ENCODE measurements at regions not wholly inside any gene's neighbourhood (a gene's known extent, or its start where the extent isn't known, plus 50 kb on each side); places are given as distances from the start of the nearest gene placed in this dataset.

DNA sequence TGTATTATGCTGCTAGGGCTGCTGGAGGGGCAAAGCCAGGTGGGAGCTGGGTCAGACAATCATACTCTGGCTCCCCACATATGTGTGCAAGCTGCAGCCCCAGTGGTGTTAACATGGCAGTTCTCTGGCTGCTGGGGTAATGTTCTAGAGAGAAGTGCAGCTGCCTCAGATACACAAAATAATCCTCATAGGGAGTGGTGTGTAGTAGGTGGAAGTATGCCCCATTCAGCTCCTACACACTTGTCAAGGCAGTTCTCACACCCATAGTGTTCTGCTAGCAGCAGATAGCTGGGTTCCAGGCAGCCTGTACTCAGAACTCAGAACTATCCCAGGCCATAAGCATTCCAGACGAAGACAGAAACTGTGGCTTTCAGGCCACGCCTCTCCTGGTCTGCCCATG lies 87.9 kb upstream of the NT5C1B start:
- H3K36me3 ChIP-seq, result no peaks in the 10 kb centered on the region
- H3K4me3 ChIP-seq (replicated peaks in 1 of 3), result no peak overlapping the region
- intact Hi-C loops (cut with DNase I), result no loop called here
- H3K4me1 ChIP-seq, result no peaks in the 10 kb centered on the region
- 63 to 84% methylated on average over 1 to 2 of the region's 2 CpGs for WGBS, 2 donors
- H3K27me3 ChIP-seq, result no peaks in the 10 kb centered on the region
- DNase-seq, result no peak
- TF ChIP-seq POLR2A (IDR thresholded peaks at IDR 0.05), result no peak
- TF ChIP-seq, protein P1, sequence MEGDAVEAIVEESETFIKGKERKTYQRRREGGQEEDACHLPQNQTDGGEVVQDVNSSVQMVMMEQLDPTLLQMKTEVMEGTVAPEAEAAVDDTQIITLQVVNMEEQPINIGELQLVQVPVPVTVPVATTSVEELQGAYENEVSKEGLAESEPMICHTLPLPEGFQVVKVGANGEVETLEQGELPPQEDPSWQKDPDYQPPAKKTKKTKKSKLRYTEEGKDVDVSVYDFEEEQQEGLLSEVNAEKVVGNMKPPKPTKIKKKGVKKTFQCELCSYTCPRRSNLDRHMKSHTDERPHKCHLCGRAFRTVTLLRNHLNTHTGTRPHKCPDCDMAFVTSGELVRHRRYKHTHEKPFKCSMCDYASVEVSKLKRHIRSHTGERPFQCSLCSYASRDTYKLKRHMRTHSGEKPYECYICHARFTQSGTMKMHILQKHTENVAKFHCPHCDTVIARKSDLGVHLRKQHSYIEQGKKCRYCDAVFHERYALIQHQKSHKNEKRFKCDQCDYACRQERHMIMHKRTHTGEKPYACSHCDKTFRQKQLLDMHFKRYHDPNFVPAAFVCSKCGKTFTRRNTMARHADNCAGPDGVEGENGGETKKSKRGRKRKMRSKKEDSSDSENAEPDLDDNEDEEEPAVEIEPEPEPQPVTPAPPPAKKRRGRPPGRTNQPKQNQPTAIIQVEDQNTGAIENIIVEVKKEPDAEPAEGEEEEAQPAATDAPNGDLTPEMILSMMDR (IDR thresholded peaks at IDR 0.05), result no peak
- H3K27ac ChIP-seq, result no peak overlapping the region
- H3K9me3 ChIP-seq, result no peaks in the 10 kb centered on the region

DNA sequence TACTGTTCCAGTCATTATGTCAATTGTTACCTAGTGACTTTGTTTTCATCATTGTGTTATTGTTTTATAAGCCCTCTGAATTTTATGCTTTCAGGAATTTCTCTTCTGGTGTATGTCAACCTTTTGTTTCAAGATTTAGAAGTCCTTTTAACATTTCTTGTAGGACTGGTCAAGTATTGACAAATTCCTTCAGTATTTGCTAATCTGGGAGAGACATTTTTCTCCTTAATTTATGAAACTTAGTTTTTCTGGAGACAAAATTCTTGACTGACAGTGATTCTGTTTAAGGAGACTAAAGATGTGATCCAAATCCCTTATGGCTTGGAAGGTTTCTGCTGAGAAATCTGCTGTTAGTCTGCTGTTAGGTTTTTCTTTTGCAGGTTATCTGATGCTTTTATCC lies 84.9 kb upstream of the NT5C1B start:
- TF ChIP-seq POLR2A (IDR thresholded peaks at IDR 0.05), result no peak
- TF ChIP-seq, protein P1 (IDR thresholded peaks at IDR 0.05), result no peak
- no peak for DNase-seq
- Histone ChIP-seq H3K4me1 (no peaks in the 10 kb centered on the region), H3K4me3 (replicated peaks in 1 of 3) (no peak overlapping the region), H3K36me3 (no peaks in the 10 kb centered on the region), H3K27ac (no peak overlapping the region), H3K27me3 (no peaks in the 10 kb centered on the region), H3K9me3 (no peaks in the 10 kb centered on the region)
- intact Hi-C loops (cut with DNase I), result no loop called here

DNA sequence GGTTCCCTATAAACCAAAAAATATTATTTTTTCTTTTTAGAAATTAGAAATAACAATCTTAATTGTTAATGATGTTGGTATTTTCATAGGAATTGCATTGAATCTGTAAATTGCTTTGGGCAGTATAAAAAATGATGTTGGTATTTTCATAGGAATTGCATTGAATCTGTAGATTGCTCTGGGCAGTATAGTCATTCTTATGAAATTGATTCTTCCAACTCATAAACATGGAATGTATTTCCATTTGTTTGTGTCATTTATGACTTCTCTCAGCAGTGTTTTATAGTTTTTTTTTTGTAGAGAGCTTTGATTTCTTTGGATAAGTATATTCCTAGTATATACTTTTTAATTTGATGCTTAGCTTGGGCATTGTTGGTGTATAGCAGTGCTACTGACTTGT lies 82.0 kb upstream of the NT5C1B start:
- Histone ChIP-seq H3K4me3 (replicated peaks in 1 of 3) (no peak overlapping the region), H3K4me1 (no peaks in the 10 kb centered on the region), H3K27me3 (no peaks in the 10 kb centered on the region), H3K27ac (no peak overlapping the region), H3K9me3 (no peaks in the 10 kb centered on the region), H3K36me3 (no peaks in the 10 kb centered on the region)
- no peak for DNase-seq
- intact Hi-C loops (cut with DNase I), result no loop called here
- TF ChIP-seq, protein P1 (IDR thresholded peaks at IDR 0.05), result no peak
- TF ChIP-seq POLR2A (IDR thresholded peaks at IDR 0.05), result no peak

DNA sequence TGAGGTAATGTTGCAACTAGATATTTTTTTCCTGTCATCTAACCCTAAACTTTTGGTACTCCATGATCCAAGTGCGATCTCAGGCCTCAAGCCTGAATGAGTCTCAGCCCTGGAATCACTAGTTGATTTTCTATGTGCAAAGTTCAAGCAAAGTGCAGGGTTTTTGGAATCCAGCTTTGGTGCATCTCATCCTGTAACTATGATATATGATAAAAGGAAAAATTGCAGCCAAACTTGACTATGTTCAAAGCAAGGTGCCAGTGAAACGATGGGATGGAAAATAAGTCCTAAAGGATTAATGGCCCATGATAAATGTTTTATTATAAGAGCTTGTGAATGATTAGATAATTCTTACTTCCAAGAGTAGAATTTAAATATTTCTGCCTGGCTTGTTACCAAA lies 78.9 kb upstream of the NT5C1B start:
- H3K27ac ChIP-seq, result no peak overlapping the region
- no peak for DNase-seq
- 81 to 84% methylated on average over 2 of the region's 2 CpGs for WGBS, 2 donors
- no peak for TF ChIP-seq POLR2A (IDR thresholded peaks at IDR 0.05)
- TF ChIP-seq, protein P1 (IDR thresholded peaks at IDR 0.05), result no peak
- H3K9me3 ChIP-seq, result no peaks in the 10 kb centered on the region
- intact Hi-C loops (cut with DNase I), result no loop called here
- H3K36me3 ChIP-seq, result no peaks in the 10 kb centered on the region
- H3K27me3 ChIP-seq, result no peaks in the 10 kb centered on the region
- H3K4me1 ChIP-seq, result no peaks in the 10 kb centered on the region
- H3K4me3 ChIP-seq (replicated peaks in 1 of 3), result no peak overlapping the region

DNA sequence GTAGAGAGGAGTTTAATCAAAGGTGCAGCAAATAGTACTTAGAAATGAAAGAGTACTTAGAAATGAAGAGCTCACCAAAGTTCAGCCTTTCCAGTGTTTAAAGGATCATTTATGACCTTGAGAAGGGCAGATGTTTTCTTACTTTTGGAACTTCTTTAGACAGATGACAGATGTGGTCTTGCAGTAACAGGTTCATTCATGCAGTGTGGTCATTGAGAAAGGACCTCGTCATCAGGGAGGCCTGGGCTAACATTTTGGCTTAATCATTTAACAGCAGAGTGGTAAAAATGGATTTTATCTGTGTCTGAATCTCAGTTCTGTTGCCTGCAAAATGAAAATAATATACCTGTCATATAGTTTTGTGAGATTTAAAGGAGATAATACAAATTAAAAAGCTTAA lies 75.1 kb upstream of the NT5C1B start:
- TF ChIP-seq, protein P1 (IDR thresholded peaks at IDR 0.05), result no peak
- no peak for TF ChIP-seq POLR2A (IDR thresholded peaks at IDR 0.05)
- intact Hi-C loops (cut with DNase I), result no loop called here
- H3K4me1 ChIP-seq, result no peaks in the 10 kb centered on the region
- no peak overlapping the region for H3K4me3 ChIP-seq (replicated peaks in 1 of 3)
- H3K9me3 ChIP-seq, result no peaks in the 10 kb centered on the region
- no peak for DNase-seq
- WGBS, 2 donors, result 85 to 89% methylated on average over 1 of the region's 1 CpG
- no peaks in the 10 kb centered on the region for H3K27me3 ChIP-seq
- H3K36me3 ChIP-seq, result no peaks in the 10 kb centered on the region
- no peak overlapping the region for H3K27ac ChIP-seq

Measured in thyroid gland (tissue), 4 donors.